ENCODE measurements at regions not wholly inside any gene's neighbourhood (a gene's known extent, or its start where the extent isn't known, plus 50 kb on each side); places are given as distances from the start of the nearest gene placed in this dataset.
"Not testable (repeated sequence)": the region's sequence is repeated elsewhere in the genome, so short reads cannot be mapped to it uniquely, and the experiment has no call there.

- no peak for DNase-seq
Observed at GRCh38 chr14:71336489-71337192, 429.4 kb downstream of the PCNX1 start.

- DNase-seq, result no peak
Observed at GRCh38 chr14:71338153-71338552, 430.9 kb downstream of the PCNX1 start.

- DNase-seq, result no peak
Observed at GRCh38 chr14:71339650-71340415, 432.6 kb downstream of the PCNX1 start.

- no peak for DNase-seq
Observed at GRCh38 chr14:71341156-71341555, 433.9 kb downstream of the PCNX1 start.

- DNase-seq, result no peak
Observed at GRCh38 chr14:71343724-71344123, 436.5 kb downstream of the PCNX1 start.

- DNase-seq, result no peak
Observed at GRCh38 chr14:71344506-71344905, 437.2 kb downstream of the PCNX1 start.

- DNase-seq, result no peak
Observed at GRCh38 chr14:71346685-71347084, 439.4 kb downstream of the PCNX1 start.

GRCh38 chr14:71348394-71348793, 441.1 kb downstream of the PCNX1 start:
- no peak for DNase-seq

GRCh38 chr14:71348817-71349216, 441.6 kb downstream of the PCNX1 start:
- no peak for DNase-seq

GRCh38 chr14:71354142-71354541, 446.9 kb downstream of the PCNX1 start:
- DNase-seq, result no peak

- no peak for DNase-seq
Observed at GRCh38 chr14:71354801-71355200, 447.5 kb downstream of the PCNX1 start.

- DNase-seq, result no peak
Observed at GRCh38 chr14:71355324-71356201, 448.3 kb downstream of the PCNX1 start.

GRCh38 chr14:71358209-71358931, 451.1 kb downstream of the PCNX1 start:
- no peak for DNase-seq

- DNase-seq, result not testable (repeated sequence)
Observed at GRCh38 chr14:71358932-71359421, 451.7 kb downstream of the PCNX1 start.

GRCh38 chr14:71359823-71360222, 452.6 kb downstream of the PCNX1 start:
- DNase-seq, result no peak

GRCh38 chr14:71361336-71361735, 454.1 kb downstream of the PCNX1 start:
- DNase-seq, result no peak

- no peak for DNase-seq
Observed at GRCh38 chr14:71361874-71362273, 454.6 kb downstream of the PCNX1 start.

GRCh38 chr14:71362282-71362681, 455.0 kb downstream of the PCNX1 start:
- no peak for DNase-seq

- DNase-seq, result no peak
Observed at GRCh38 chr14:71362920-71363584, 455.8 kb downstream of the PCNX1 start.

- DNase-seq, result no peak
Observed at GRCh38 chr14:71363946-71364925, 457.0 kb downstream of the PCNX1 start.

- no peak for DNase-seq
Observed at GRCh38 chr14:71365361-71365760, 458.1 kb downstream of the PCNX1 start.

Measured in NCI-H526 (cell line).